CD4-positive, alpha-beta T cell treated with Interleukin-10 for 1 hour (primary cell): ENCODE measurements at regions not wholly inside any gene's neighbourhood (a gene's known extent, or its start where the extent isn't known, plus 50 kb on each side); places are given as distances from the start of the nearest gene placed in this dataset.

ENCODE experiments used
- DNase-seq: peaks from one replicate; pipeline ENCODE4 v3.0.0-alpha.2; 2020

GRCh38 chr5:61689153-61689846, 357.2 kb downstream of the ZSWIM6 start:
- no peak for DNase-seq

GRCh38 chr5:61697809-61698558, 365.9 kb downstream of the ZSWIM6 start:
- no peak for DNase-seq

- DNase-seq: no peak
Observed at GRCh38 chr5:61701877-61702602, 370.0 kb downstream of the ZSWIM6 start.

- no peak for DNase-seq
Observed at GRCh38 chr5:61702784-61703183, 370.7 kb downstream of the ZSWIM6 start.

GRCh38 chr5:61704289-61704688, 372.2 kb downstream of the ZSWIM6 start:
- no peak for DNase-seq

- DNase-seq: no peak
Observed at GRCh38 chr5:61706751-61707150, 374.7 kb downstream of the ZSWIM6 start.

- no peak for DNase-seq
Observed at GRCh38 chr5:61719124-61719523, 387.1 kb downstream of the ZSWIM6 start.

- DNase-seq: no peak
Observed at GRCh38 chr5:61720829-61721228, 388.8 kb downstream of the ZSWIM6 start.

- no peak for DNase-seq
Observed at GRCh38 chr5:61724102-61724501, 392.0 kb downstream of the ZSWIM6 start.

- DNase-seq: no peak
Observed at GRCh38 chr5:61728287-61728686, 396.2 kb downstream of the ZSWIM6 start.

GRCh38 chr5:61730866-61731265, 398.8 kb downstream of the ZSWIM6 start:
- no peak for DNase-seq

- no peak for DNase-seq
Observed at GRCh38 chr5:61731267-61731945, 399.3 kb downstream of the ZSWIM6 start.

- no peak for DNase-seq
Observed at GRCh38 chr5:61731946-61732314, 399.9 kb downstream of the ZSWIM6 start.

GRCh38 chr5:61732369-61732768, 400.3 kb downstream of the ZSWIM6 start:
- no peak for DNase-seq

GRCh38 chr5:61732796-61733195, 400.7 kb downstream of the ZSWIM6 start:
- DNase-seq: no peak

GRCh38 chr5:61734001-61734400, 401.9 kb downstream of the ZSWIM6 start:
- DNase-seq: no peak

- DNase-seq: no peak
Observed at GRCh38 chr5:61734966-61735365, 402.9 kb downstream of the ZSWIM6 start.

GRCh38 chr5:61735531-61735930, 403.5 kb downstream of the ZSWIM6 start:
- no peak for DNase-seq

GRCh38 chr5:61735995-61736394, 403.9 kb downstream of the ZSWIM6 start:
- no peak for DNase-seq

GRCh38 chr5:61737301-61737963, 405.4 kb downstream of the ZSWIM6 start:
- DNase-seq: no peak

- no peak for DNase-seq
Observed at GRCh38 chr5:61737964-61738340, 405.9 kb downstream of the ZSWIM6 start.

GRCh38 chr5:61738446-61738845, 406.4 kb downstream of the ZSWIM6 start:
- no peak for DNase-seq
